Kidney tubule cell (primary cell): ENCODE measurements at regions not wholly inside any gene's neighbourhood (a gene's known extent, or its start where the extent isn't known, plus 50 kb on each side); places are given as distances from the start of the nearest gene placed in this dataset.

Experiments used
- DNase-seq: peaks from one replicate; pipeline ENCODE4 v3.0.0-alpha.2; 2018; ENCODE audit warnings: low spot score

DNA sequence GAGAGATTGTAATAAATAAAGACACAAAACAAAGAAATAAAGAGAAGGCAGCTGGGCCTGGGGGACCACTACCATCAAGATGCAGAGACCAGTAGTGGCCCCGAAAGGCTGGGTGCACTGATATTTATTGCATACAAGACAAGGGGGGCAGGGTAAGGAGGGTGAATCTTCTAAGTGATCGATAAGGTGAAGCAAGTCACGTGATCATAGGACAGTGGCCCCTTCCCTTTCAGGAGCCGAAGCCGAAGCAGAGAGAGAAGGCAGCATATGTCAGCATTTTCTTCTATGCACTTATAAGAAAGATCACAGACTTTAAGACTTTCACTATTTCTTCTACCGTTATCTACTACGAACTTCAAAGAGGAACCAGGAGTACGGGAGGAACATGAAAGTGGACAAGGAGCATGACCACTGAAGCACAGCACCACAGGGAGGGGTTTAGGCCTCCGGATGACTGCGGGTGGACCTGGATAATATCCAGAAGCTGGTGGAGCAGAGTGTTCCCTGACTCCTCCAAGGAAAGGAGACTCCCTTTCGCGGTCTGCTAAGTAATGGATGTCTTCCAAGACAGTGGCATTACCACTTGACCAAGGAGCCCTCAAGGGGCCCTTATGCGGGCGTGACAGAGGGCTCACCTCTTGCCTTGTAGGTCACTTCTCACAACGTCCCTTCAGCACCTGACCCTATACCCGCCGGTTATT, 126.4 kb downstream of the RBM46 start:
- peak; percentile 81 for DNase-seq

DNA sequence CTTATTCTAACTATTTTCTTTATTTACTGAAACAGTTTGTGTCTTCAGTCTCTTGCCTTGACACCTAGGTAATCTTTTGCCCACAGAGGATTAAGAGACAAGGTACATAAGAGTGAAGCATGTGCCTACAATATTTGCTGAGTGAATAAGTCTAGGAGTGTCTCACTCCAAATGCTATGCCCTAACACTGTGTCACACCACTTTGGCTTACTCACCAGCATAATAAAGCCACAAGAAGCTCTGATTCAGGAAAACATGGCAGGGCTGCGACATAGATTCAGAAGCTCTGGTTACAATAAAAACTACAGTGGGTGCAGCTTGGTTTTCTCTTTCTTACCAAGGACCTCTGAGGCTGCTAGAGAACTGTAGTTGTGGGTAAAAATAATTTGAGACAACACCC, 127.1 kb downstream of the RBM46 start:
- DNase-seq = peak; percentile 92

DNA sequence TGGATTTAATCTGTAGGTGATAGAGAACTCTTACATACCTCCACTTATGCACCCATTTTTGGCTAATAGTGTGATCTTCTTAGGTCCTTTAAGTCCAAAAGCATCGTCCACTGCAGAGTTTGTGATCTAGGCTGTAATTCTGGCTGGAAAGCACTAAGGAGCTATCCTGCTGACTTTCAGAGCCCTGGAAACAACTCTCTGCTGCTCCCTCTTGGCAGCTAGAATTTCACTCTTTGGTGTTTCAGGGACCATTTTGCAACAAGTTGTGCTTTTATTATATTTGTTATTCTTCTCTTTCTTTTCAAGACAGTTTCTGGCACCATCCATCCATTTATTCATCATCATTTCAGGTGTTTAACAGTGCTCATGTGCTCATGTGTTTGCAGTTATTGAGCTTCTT, 130.0 kb downstream of the RBM46 start:
- DNase-seq = no peak

DNA sequence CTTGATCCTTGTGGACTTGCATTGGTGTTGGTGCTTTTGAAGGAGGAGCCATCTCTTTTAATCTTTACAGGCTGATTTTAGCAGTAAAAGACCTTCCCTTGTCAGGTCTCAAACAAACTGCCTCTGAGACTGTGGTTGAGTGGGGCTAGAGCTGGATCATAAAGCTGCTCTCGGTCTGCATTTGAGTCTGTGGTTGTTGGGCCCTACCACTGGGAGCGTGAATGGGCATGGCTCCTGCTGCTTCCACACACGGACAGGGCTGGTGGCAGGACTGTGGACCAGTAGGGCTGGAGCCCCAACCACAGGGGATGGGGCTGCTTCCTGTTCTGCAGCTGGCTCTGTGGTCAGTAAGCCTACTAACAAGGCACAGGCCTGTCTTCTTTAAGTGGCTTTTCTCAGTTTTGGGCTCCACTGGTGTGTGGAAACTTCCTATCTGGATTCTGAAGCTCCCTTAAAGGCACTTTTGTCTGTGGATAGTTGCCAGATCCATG, 130.6 kb downstream of the RBM46 start:
- DNase-seq = no peak

DNA sequence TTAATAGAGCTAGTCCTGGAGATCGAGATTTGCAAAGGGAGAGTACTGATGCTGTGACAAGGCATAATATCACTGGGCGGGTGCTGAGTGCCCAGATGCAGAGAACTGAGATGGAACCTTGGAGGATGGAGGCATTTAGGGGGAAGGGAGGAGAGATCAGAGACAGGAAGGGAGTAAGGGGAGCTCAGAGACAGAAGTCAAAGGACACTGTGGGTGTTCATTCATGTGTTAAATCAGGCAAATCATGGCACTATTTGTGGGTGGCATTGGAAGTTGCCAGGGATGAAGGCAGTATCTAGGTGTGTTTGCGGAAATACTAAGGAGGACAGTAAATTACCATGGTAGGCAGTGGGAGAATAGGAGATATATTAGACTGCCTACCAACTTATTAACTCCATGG, 135.0 kb downstream of the RBM46 start:
- DNase-seq = no peak

DNA sequence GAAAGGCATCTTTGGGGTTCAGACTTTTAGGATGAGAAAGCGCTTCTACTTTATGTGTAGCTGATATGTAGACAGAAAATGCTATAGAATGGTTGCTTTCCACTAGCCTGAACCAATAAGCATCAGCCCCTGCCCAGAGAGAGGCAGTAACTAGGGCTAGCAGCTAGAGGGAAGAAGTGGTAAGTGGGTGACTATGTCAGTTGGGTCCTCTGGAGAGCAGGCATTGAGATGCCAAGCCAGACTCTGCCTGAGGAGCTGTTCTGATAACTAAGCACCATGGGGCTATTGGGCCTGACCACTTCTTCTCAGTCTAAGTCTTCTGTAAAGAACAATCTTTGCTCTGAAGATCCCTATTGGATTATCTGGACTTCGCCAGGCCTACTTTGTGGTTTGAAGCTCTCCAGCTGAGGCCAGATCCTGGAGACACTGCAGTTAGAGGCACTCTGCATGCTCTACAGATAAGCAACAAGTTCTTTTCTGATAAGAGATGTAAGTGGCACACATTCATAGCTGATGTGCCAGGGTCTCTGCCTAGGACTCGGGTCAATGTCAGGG, 146.1 kb downstream of the RBM46 start:
- DNase-seq = no peak

DNA sequence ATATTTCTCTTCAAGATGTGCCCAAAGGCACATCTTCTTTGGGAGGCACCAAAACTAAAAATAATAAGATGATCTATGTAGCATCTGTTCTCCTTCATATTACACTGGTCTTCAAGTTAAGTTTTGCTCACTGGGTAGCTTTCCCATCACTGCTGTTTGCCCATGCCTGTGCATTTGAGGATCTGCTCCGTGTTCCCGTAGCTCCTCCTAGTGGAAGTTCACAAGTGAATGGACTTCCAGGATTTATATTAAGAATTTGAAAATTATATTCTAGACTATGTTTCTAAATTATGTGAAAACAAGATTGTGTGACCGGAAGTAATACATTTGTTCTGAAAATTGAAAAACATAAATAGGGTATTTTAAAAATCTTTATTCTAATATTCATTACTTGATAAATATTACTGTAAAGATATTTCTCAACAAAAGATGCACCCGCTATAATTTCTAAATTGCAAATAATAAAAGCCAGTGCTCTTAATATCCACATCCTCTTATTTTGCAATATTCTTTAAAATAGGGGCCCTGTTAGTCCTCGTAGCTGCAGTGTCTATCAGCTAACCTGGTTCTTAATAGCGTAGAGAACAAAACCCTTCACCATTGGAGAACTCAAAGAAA, 147.7 kb downstream of the RBM46 start:
- peak; percentile 43 for DNase-seq

DNA sequence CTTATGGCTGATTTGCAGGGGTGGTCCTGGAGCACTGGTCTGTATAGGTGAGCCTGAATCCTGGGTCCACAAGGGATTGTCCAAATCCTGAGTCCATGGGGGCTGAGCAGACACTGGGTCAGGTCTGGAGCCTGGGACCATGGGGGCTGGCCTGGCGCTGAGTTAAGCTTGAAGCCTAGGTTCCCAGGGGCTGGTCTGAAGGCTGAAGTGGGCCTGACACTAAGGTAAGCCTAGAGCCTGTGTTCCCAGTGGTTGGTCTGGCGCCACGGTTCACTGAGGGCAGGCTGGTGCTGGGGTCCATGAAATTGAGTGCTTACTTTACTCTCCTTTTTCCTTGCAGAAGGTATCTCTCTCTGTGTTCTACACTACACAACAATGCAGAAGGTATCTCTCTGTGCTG, 155.8 kb downstream of the RBM46 start:
- no peak for DNase-seq

DNA sequence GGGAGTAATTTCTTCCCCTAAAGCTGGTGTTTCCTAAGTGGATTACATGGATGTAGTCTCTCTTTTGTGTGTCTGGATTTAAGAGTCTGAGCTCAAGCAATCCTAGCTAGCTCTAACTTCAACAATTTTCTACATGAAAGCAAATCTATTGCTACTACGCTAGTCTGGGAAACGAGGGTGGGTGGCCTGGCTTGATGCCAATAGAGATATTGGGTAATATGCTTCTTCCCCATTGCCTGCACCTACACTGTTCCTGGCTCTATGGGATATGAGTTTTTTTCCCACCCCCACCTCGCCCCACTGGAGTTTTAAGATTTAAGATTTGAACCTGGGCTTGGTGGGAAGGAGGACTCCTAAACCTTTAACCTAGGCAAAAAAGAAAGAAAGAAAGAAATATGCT, 158.8 kb downstream of the RBM46 start:
- no peak for DNase-seq

DNA sequence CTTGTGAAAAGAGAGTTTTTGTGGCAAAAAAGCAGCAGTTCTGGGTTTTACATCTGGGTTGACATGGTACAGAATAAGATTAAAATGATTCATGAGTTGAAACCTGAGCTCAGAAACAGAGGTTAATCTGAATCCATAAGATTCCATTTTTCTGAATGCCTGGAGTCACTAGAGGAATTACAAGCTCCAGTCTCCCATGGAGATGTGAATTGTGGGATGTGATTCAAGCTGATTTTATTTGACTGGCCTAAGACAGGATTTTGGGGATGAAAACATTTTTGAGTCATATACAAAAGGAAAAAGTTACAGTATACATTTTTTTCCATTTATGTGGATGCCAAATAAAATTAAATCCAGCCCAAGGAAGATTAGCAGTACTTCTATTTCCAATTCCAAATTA, 161.1 kb downstream of the RBM46 start:
- DNase-seq = no peak

DNA sequence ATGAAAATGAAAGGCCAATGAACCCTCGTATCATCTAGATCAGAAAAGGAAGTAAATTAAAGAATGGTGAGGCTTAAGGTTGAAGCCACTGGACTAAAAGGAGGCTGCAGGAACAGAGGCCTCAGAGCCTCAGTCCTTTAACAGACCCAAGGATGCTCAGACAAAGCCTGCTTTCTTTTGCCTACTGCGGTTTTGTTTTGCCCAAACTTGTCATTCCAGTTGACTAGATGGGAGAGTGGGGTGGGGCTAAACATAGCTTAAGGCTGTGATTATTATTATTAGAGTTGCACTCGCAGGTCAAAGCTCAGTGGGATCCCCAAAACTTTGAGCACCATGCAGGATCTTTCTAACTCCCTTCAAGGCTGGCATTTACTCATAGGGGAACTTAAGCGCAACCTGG, 163.9 kb downstream of the RBM46 start:
- DNase-seq = no peak

DNA sequence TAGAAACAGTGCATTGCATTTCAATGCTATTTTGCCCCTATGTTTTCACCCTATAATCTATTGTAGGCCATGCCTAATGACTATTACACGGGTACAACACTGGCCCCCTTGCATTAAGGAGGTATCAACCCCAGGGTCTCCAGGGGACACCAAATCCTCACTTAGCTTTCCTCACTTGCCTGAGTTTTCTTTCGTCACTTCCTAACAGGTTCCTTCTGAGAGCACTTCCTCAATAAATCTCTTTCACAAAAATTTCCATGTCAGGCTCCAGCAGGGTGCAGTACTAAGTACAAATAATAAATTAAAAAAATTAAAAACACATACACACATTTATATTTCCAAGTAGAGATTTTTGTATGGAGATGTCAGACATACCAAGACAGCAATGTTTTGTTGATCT, 165.0 kb downstream of the RBM46 start:
- no peak for DNase-seq

DNA sequence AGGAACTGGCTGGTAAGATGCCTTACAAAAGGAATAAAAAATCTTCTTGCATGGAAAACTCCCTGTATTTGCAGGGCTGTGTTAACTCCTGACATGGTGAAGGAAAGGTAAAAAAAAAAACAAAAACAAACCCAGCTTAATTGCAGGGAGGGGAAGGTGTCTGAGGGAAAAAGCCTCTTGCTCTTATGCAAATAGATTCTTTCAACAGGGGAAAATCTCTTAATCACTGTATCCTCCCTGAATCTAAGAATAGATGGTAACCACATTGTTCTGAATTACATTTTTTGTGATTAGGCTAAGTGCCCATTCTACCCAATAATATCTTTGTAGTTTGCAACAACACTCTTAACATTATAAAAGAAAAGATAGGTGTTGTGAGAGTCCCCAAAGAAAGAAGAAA, 172.6 kb downstream of the RBM46 start:
- DNase-seq = no peak

DNA sequence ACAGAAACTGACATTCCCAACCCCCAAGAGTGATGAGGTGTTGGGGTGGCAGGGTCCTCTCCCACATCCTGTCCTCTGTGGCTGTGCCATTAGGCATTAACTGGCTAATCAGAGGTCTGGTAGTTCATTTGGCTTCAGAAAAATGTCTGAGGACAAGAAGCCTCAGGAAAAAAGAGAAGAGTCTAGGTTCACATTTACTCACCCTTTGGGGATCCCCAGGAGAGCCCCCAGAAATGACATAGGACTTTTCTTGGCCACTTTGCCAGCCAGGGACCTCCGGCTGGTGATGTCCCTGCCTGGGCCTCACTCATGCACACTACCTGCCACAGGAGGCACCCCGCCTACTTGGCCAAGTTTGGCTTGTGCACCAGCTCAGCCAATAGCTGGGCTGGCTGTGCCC, 173.0 kb downstream of the RBM46 start:
- DNase-seq = no peak

DNA sequence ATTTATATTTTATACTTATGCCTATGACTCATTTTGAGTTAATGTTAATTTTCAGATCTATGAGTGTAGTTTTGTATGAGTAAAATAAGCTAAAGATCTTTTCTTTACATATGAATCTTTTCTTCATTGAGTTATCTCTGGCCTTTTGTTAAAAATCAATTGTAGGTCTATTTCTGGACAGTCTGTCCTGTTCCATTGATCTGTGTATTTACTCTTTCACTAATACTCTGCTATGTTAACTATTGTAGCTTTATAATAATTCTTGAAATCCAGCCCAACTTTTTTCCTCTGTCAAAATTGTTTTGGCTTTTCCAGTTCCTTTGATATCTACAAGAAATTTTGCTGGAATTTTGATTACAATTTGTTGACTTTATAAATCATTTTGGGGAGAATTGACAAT, 177.0 kb downstream of the RBM46 start:
- no peak for DNase-seq

DNA sequence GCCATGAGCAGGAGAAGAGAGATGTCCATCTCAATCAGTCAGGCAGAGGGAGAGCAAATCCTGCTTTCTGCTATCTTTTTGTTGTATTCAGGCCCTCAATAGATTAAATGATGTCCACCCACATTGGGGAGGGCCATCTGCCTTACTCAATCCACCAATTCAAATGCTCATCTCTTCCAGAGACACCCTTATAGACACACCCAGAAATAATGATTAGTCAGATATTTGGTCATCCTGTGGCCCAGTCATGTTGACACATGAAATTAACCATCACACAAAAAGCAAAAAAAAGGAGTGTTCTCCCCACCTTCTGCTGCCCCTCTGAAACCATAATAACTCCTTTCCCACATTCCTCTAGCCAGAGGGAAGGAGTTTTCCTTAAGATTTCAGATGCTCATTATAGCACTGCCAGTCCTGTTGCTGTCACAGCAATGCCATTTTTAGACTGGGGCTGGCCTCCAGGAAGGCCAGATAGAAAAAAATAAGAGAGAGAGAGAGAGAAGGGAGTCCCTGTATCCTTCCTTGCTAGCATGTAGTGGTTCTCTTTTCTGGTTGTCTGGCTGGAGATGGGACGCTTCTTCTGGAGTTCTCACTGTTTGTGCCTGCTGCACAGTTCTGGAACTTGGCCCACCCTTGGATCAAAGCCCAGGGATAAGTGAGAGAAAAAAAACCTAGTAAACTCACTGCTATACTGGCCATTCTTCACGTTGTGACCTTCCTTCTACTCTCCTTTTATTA, 177.7 kb downstream of the RBM46 start:
- DNase-seq = no peak

DNA sequence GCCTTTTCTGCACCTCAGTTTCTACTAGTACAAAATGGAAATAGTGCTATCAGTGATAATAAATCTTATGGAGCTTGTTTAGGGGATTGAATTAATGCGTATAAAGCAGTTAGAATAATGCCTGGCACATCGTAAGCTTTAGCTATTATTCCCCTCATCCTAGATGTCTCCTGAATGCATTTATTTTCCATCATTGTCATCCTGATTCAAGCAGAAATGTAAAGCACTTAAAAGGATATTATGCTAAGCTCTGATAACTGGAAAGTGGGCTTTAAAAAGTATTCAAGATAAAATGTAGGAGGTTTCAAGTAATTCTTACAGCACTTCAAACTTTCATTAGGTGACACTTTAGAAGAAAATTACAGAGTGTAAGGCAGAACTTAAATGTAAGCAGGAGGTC, 178.7 kb downstream of the RBM46 start:
- no peak for DNase-seq

DNA sequence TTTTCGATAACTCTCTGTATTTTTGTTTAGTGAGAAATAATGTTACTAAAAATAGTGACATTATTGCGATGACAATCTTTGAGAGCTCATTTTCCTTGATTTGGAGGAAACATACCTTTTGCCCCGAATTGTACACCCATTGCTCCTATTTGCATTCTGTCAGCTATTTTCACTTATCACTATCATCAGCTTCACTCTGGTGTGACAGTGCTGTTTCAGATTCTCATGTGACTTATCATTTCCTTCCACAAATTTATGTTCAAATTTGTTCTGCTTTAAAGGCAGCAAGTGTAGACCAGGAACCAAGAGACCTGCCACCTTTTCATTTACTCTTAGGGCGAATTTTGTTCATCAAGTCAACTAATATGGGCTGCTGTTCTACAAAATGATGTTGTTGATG, 179.4 kb downstream of the RBM46 start:
- DNase-seq = no peak

DNA sequence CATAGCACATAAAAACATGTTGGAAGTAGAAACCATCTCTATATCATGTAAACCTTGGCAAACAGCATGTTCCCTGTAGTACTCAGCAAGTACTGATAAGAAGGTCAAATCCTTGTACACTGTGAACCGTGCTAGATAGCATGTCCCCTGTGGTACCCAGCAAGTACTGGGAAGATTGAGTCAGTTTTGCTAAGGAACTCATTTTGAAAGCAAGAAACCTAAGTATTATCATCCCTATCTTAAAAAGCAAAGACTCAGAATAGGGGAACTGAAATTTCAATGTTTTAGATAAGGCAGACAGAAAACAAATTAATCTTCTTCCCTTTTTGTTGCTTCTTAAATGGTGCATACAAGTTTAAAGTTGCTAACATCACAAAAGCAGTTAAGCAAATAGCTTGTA, 180.2 kb downstream of the RBM46 start:
- no peak for DNase-seq

DNA sequence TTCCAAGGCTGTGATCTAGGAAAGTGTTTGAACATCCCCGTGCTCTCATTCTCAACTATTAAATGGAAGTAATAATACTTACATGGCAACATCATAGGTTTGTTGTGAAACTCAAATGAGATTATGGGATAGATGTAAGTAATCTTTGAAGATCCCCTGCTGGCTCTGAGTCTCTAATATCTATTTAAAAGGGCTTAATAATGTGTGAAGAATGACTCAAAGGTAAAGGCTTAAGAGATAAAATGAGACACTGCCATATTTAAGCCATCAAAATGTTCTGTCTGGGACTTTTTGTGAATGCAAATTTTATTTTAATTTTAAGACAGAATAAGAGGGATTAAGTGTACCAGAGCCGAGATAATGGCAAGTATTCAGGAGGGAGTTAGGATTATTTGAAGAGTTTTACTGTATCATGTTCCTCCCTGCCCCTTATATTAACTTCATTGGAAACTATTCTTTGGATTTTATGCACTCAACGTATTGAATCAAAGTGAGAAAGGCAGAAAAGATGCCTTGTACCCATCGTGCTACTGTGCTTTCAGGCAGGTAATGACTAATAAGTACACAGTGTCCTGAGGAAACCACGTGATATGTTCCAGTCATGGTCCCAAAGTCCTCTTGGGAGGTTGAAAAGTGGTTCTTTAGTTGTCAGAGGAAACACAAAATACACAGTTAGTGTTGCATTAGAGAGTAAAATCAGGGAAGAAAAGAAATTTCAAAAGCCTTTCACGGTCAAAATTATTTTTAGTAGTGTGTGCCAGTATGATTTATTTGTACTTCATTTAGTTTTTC, 192.4 kb downstream of the RBM46 start:
- no peak for DNase-seq

DNA sequence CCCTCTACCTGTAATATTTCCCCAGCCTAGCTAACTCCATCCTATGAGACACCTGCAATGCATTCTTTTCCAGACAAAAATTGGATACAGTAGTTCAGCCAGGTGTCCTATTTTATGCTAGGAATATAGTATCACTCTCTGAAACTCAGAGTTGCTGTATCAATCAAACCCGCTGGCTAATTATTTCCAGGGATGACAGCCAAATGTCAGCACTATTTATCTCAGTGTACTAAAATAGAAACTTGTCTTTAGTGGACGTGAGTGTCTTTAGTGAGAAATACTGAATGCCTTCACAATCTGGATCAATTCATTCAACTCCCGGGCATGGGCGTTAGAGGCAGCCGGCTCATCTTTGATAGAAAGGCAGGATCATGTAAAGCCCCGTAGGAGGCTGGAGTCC, 196.2 kb downstream of the RBM46 start:
- DNase-seq = no peak
